NCI-H2107 treated with DMSO at 0.1 percent for 48 hours (cell line): ENCODE measurements at regions not wholly inside any gene's neighbourhood (a gene's known extent, or its start where the extent isn't known, plus 50 kb on each side); places are given as distances from the start of the nearest gene placed in this dataset.
"Not testable (repeated sequence)": the region's sequence is repeated elsewhere in the genome, so short reads cannot be mapped to it uniquely, and the experiment has no call there.

Experiments used
- DNase-seq: peaks from one replicate; lab custom pipeline; 2025; ENCODE audit not compliant: unreplicated experiment; lab: John Stamatoyannopoulos, UW

GRCh38 chr20:29516847-29517246 is 1740.6 kb upstream of the DEFB115 start:
- not testable (repeated sequence) for DNase-seq

GRCh38 chr20:29519610-29520241 is 1737.7 kb upstream of the DEFB115 start:
- DNase-seq: not testable (repeated sequence)

- not testable (repeated sequence) for DNase-seq
Measured at GRCh38 chr20:29533566-29534177, 1723.8 kb upstream of the DEFB115 start.

GRCh38 chr20:29566901-29567635 is 1690.4 kb upstream of the DEFB115 start:
- DNase-seq: not testable (repeated sequence)

GRCh38 chr20:29567671-29568070 is 1689.8 kb upstream of the DEFB115 start:
- not testable (repeated sequence) for DNase-seq

GRCh38 chr20:29570126-29570525 is 1687.3 kb upstream of the DEFB115 start:
- not testable (repeated sequence) for DNase-seq

- not testable (repeated sequence) for DNase-seq
Measured at GRCh38 chr20:29589530-29589929, 1667.9 kb upstream of the DEFB115 start.

- DNase-seq: not testable (repeated sequence)
Measured at GRCh38 chr20:29604163-29604562, 1653.3 kb upstream of the DEFB115 start.

GRCh38 chr20:29606171-29606570 is 1651.3 kb upstream of the DEFB115 start:
- DNase-seq: not testable (repeated sequence)

GRCh38 chr20:29629395-29629794 is 1628.1 kb upstream of the DEFB115 start:
- DNase-seq: not testable (repeated sequence)
